ENCODE measurements at regions not wholly inside any gene's neighbourhood (a gene's known extent, or its start where the extent isn't known, plus 50 kb on each side); places are given as distances from the start of the nearest gene placed in this dataset.
A peak's percentile ranks its signal among the peaks of the same experiment; 100 is the strongest.

- Histone ChIP-seq H3K9me3 (replicated peaks) (no peaks in the 10 kb centered on the region; the same call in 1 of the 2 replicates), H3K4me3 (no peak overlapping the region), H3K36me3 (no peaks in the 10 kb centered on the region), H3K27ac (no peak overlapping the region), H3K4me1 (replicated peaks) (peaks cover 8% of the 10 kb centered on the region), H3K27me3 (replicated peaks) (no peaks in the 10 kb centered on the region)
- DNase-seq (ENCODE audit: low read depth in 1 of 2, low spot score in 2 of 2), result no peak
Measured at GRCh38 chr2:107576991-107577390, 249.7 kb upstream of the RGPD4 start.

GRCh38 chr2:107582487-107582886 lies 244.2 kb upstream of the RGPD4 start:
- no peak for DNase-seq (ENCODE audit: low read depth in 1 of 2, low spot score in 2 of 2)

GRCh38 chr2:107584577-107584976 lies 242.1 kb upstream of the RGPD4 start:
- H3K4me3 ChIP-seq, result no peak overlapping the region
- H3K9me3 ChIP-seq (replicated peaks), result no peaks in the 10 kb centered on the region; the same call in 1 of the 2 replicates
- no peaks in the 10 kb centered on the region for H3K27me3 ChIP-seq (replicated peaks)
- peaks cover 30% of the 10 kb centered on the region for H3K4me1 ChIP-seq (replicated peaks)
- H3K27ac ChIP-seq, result no peak overlapping the region
- H3K36me3 ChIP-seq, result no peaks in the 10 kb centered on the region
- DNase-seq (ENCODE audit: low read depth in 1 of 2, low spot score in 2 of 2), result no peak

More at GRCh38 chr2:107582487-107582886, 244.2 kb upstream of the RGPD4 start:
- Histone ChIP-seq H3K9me3 (replicated peaks) (no peaks in the 10 kb centered on the region; the same call in 1 of the 2 replicates), H3K27ac (no peak overlapping the region), H3K4me3 (no peak overlapping the region), H3K27me3 (replicated peaks) (no peaks in the 10 kb centered on the region), H3K36me3 (no peaks in the 10 kb centered on the region), H3K4me1 (replicated peaks) (peaks cover 30% of the 10 kb centered on the region)

GRCh38 chr2:107585851-107586250 lies 240.8 kb upstream of the RGPD4 start:
- Histone ChIP-seq H3K4me1 (replicated peaks) (peaks cover 31% of the 10 kb centered on the region), H3K9me3 (replicated peaks) (no peaks in the 10 kb centered on the region), H3K27me3 (replicated peaks) (no peaks in the 10 kb centered on the region), H3K27ac (no peak overlapping the region), H3K4me3 (no peak overlapping the region), H3K36me3 (no peaks in the 10 kb centered on the region)
- DNase-seq (ENCODE audit: low read depth in 1 of 2, low spot score in 2 of 2), result no peak

- no peak overlapping the region for H3K27ac ChIP-seq
- H3K27me3 ChIP-seq (replicated peaks), result no peaks in the 10 kb centered on the region
- peaks cover 40% of the 10 kb centered on the region for H3K4me1 ChIP-seq (replicated peaks)
- H3K9me3 ChIP-seq (replicated peaks), result no peaks in the 10 kb centered on the region
- H3K4me3 ChIP-seq, result no peak overlapping the region
- no peak for DNase-seq (ENCODE audit: low read depth in 1 of 2, low spot score in 2 of 2)
- no peaks in the 10 kb centered on the region for H3K36me3 ChIP-seq
Measured at GRCh38 chr2:107588181-107588580, 238.5 kb upstream of the RGPD4 start.

- no peaks in the 10 kb centered on the region for H3K27me3 ChIP-seq (replicated peaks)
- DNase-seq (ENCODE audit: low read depth in 1 of 2, low spot score in 2 of 2), result no peak
- H3K9me3 ChIP-seq (replicated peaks), result no peaks in the 10 kb centered on the region
- no peaks in the 10 kb centered on the region for H3K36me3 ChIP-seq
- H3K4me3 ChIP-seq, result no peak overlapping the region
- H3K27ac ChIP-seq, result no peak overlapping the region
- peaks cover 39% of the 10 kb centered on the region for H3K4me1 ChIP-seq (replicated peaks)
Measured at GRCh38 chr2:107589079-107589491, 237.6 kb upstream of the RGPD4 start.

GRCh38 chr2:107591561-107592279 lies 235.0 kb upstream of the RGPD4 start:
- H3K4me3 ChIP-seq, result no peak overlapping the region
- H3K36me3 ChIP-seq, result no peaks in the 10 kb centered on the region
- no peaks in the 10 kb centered on the region for H3K9me3 ChIP-seq (replicated peaks)
- peaks cover 36% of the 10 kb centered on the region for H3K4me1 ChIP-seq (replicated peaks)
- no peak for DNase-seq (ENCODE audit: low read depth in 1 of 2, low spot score in 2 of 2)
- peak overlapping the region; percentile 30; the same call in 1 of the 2 replicates for H3K27ac ChIP-seq
- no peaks in the 10 kb centered on the region for H3K27me3 ChIP-seq (replicated peaks)

- H3K36me3 ChIP-seq, result no peaks in the 10 kb centered on the region
- H3K27ac ChIP-seq, result no peak overlapping the region
- no peaks in the 10 kb centered on the region for H3K27me3 ChIP-seq (replicated peaks)
- no peak for DNase-seq (ENCODE audit: low read depth in 1 of 2, low spot score in 2 of 2)
- H3K9me3 ChIP-seq (replicated peaks), result no peaks in the 10 kb centered on the region
- H3K4me3 ChIP-seq, result no peak overlapping the region
- H3K4me1 ChIP-seq (replicated peaks), result peaks cover 36% of the 10 kb centered on the region
Measured at GRCh38 chr2:107592280-107592624, 234.4 kb upstream of the RGPD4 start.

GRCh38 chr2:107595285-107595684 lies 231.4 kb upstream of the RGPD4 start:
- no peak overlapping the region for H3K4me3 ChIP-seq

GRCh38 chr2:107595749-107596148 lies 230.9 kb upstream of the RGPD4 start:
- DNase-seq (ENCODE audit: low read depth in 1 of 2, low spot score in 2 of 2), result peak in 1 of 2 experiments; percentile 25
- peaks cover 26% of the 10 kb centered on the region for H3K4me1 ChIP-seq (replicated peaks)
- H3K27me3 ChIP-seq (replicated peaks), result no peaks in the 10 kb centered on the region
- H3K36me3 ChIP-seq, result no peaks in the 10 kb centered on the region
- no peak overlapping the region for H3K4me3 ChIP-seq
- peak overlapping the region; percentile 18; the same call in 1 of the 2 replicates for H3K27ac ChIP-seq
- H3K9me3 ChIP-seq (replicated peaks), result no peaks in the 10 kb centered on the region

More at GRCh38 chr2:107595285-107595684, 231.4 kb upstream of the RGPD4 start:
- Histone ChIP-seq H3K36me3 (no peaks in the 10 kb centered on the region), H3K9me3 (replicated peaks) (no peaks in the 10 kb centered on the region), H3K27ac (peak overlapping the region; percentile 18; the same call in 1 of the 2 replicates), H3K27me3 (replicated peaks) (no peaks in the 10 kb centered on the region), H3K4me1 (replicated peaks) (peaks cover 26% of the 10 kb centered on the region)
- no peak for DNase-seq (ENCODE audit: low read depth in 1 of 2, low spot score in 2 of 2)

GRCh38 chr2:107597507-107597906 lies 229.2 kb upstream of the RGPD4 start:
- H3K4me3 ChIP-seq, result no peak overlapping the region
- H3K4me1 ChIP-seq (replicated peaks), result peaks cover 12% of the 10 kb centered on the region
- no peaks in the 10 kb centered on the region for H3K9me3 ChIP-seq (replicated peaks)
- H3K36me3 ChIP-seq, result no peaks in the 10 kb centered on the region
- no peak for DNase-seq (ENCODE audit: low read depth in 1 of 2, low spot score in 2 of 2)
- H3K27me3 ChIP-seq (replicated peaks), result no peaks in the 10 kb centered on the region
- no peak overlapping the region for H3K27ac ChIP-seq

GRCh38 chr2:107602801-107603200 lies 223.9 kb upstream of the RGPD4 start:
- DNase-seq (ENCODE audit: low read depth in 1 of 2, low spot score in 2 of 2), result no peak
- Histone ChIP-seq H3K27ac (no peak overlapping the region), H3K4me3 (no peak overlapping the region)

GRCh38 chr2:107607054-107607453 lies 219.6 kb upstream of the RGPD4 start:
- DNase-seq (ENCODE audit: low read depth in 1 of 2, low spot score in 2 of 2), result no peak
- H3K36me3 ChIP-seq, result no peaks in the 10 kb centered on the region

More at GRCh38 chr2:107602801-107603200, 223.9 kb upstream of the RGPD4 start:
- Histone ChIP-seq H3K27me3 (replicated peaks) (no peaks in the 10 kb centered on the region; the same call in 1 of the 2 replicates), H3K4me1 (replicated peaks) (no peaks in the 10 kb centered on the region), H3K9me3 (replicated peaks) (no peaks in the 10 kb centered on the region), H3K36me3 (no peaks in the 10 kb centered on the region)

GRCh38 chr2:107607473-107607872 lies 219.2 kb upstream of the RGPD4 start:
- Histone ChIP-seq H3K9me3 (replicated peaks) (no peaks in the 10 kb centered on the region), H3K27ac (no peak overlapping the region), H3K4me1 (replicated peaks) (no peaks in the 10 kb centered on the region), H3K27me3 (replicated peaks) (no peaks in the 10 kb centered on the region; the same call in 1 of the 2 replicates), H3K36me3 (no peaks in the 10 kb centered on the region), H3K4me3 (no peak overlapping the region)
- DNase-seq (ENCODE audit: low read depth in 1 of 2, low spot score in 2 of 2), result no peak

More at GRCh38 chr2:107607054-107607453, 219.6 kb upstream of the RGPD4 start:
- no peaks in the 10 kb centered on the region for H3K4me1 ChIP-seq (replicated peaks)
- H3K9me3 ChIP-seq (replicated peaks), result no peaks in the 10 kb centered on the region
- no peaks in the 10 kb centered on the region; the same call in 1 of the 2 replicates for H3K27me3 ChIP-seq (replicated peaks)
- H3K27ac ChIP-seq, result no peak overlapping the region
- H3K4me3 ChIP-seq, result no peak overlapping the region
